GM19372 (cell line): ENCODE measurements at regions not wholly inside any gene's neighbourhood (a gene's known extent, or its start where the extent isn't known, plus 50 kb on each side); places are given as distances from the start of the nearest gene placed in this dataset.

ENCODE experiments used
- ATAC-seq: cut with Tn5 transposase; IDR thresholded peaks from one replicate; pipeline ENCODE4 v1.9.1; 2021; ENCODE audit warnings: mild to moderate bottlenecking, low read depth, moderate library complexity; ENCODE audit not compliant: unreplicated experiment

- ATAC-seq = no peak
Observed at GRCh38 chr2:176820371-176820932, 392.1 kb upstream of the HNRNPA3 start.

DNA sequence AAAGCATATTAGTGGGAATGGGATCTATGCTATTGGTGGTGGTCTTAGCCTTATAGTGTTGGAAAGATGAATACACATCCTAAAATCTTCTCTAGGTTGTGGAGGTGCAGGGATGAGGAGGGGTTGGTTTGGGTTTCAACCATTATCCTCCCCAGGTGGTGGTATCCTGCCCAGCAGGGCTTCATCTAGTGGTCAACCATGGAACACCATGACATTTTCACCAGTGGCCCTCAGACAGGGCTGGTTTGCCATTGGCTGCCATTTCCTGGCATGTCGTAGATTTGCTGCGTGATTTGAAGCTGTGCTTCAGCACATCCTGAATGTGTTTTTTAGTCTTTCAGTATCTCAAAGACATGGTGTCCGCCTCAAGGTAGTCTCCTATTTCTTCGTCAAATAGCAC lies 391.2 kb upstream of the HNRNPA3 start:
- ATAC-seq = no peak

DNA sequence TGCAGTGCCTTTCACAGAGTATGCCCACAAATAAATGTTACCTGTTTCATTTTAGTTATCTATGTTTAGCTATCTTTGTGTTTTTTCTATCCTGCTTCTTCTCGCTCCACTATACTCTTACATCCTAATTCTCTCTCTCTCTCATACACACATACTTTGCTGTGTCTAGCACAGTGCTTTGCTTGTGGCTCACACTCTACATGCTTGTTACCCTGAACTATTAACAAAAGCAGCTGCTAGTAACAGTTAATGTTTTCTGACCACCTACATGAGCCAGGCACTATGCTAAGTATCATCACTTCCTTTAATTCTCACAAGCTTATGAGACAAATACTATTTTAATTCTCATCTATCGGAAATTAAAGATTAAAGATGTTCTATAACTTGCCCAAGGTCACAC lies 390.5 kb upstream of the HNRNPA3 start:
- ATAC-seq = no peak

- ATAC-seq = no peak
Observed at GRCh38 chr2:176826356-176826755, 386.2 kb upstream of the HNRNPA3 start.

DNA sequence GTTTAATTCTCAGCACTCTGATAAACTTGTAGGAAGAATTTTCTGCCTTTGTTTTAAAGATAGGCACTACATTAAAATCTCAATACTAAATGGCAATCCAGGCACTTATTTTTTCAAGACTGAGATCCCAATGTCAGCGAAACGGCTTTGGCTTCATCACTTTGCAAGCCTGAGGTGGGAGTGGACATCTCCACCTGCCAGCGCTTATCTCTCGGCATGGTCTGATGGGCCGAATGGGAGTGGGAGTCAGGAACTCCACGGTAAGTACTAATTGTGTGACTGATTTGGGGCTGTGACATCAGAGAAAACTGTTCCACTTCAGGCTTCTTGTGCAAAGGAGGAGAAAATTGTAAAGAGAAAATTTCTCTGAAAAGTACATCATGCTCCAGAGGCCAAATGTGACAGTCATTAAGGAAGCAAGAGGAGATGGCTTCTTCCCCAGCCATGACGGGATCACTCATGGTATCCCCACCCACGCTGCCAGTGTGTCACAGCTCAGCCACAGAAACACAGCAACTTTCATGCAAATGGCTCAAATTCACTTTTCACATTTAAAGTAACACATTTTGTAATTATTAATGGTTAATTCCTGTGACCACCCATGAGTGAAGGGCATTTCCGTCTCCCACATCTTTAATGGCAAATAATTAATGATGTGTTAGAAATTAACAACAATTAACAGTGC lies 385.5 kb upstream of the HNRNPA3 start:
- no peak for ATAC-seq

DNA sequence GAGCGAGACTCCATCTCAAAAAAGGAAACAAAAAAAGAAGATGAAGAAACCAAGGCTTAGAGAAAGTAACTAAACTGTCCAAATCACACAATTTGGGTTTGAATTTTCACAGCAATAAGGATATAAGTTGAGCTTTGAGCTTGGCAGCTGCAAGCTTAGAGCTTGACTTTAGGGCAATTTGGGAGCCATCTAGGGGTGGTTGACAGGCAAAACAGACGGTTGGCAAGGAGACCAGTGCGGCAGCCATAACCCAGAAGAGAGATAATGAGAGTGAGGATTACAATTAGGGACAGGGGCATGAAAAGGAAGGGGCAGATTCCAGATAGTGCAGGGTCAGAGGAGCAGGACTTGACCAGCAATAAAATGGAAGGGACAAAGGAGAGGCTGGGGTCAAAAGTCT lies 382.2 kb upstream of the HNRNPA3 start:
- ATAC-seq = no peak

DNA sequence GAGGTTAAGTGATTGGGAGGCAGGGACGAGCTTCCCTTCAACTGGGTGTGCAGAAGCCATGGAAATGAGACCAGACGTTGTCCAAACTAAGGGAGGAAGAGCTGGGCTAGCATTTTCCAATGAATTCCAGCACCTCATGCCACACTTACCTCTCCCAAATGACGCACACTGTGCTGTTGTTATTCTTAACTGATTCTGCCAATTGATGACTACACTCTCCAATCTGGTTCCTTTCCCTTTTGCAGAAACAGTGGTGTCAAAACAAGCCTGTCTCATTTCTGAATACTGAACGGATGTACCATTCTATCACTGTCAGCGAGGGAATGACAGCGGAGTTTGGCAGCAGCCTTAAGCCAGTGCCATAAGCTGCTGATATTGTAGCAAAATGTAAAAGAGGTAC lies 380.5 kb upstream of the HNRNPA3 start:
- ATAC-seq = no peak

DNA sequence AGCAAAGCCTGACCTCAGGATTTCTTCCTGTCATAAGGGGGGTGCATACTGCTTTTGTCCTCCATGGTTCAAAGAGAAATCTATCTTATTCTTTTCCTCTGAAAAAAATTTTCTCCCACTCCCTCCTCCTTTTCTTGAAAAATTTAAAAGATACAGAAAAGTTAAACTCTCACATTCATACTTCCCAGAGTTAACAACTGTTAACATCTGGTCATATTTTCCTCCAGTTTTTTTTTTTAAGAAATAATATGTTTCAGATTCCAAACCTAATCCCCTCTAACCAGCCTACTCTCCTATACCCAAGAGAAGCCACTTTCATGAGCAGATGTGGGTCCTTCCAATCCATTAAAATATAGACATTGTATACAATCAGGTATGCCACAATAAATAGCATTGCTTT lies 378.9 kb upstream of the HNRNPA3 start:
- no peak for ATAC-seq

GRCh38 chr2:176834226-176834625 lies 378.4 kb upstream of the HNRNPA3 start:
- no peak for ATAC-seq

DNA sequence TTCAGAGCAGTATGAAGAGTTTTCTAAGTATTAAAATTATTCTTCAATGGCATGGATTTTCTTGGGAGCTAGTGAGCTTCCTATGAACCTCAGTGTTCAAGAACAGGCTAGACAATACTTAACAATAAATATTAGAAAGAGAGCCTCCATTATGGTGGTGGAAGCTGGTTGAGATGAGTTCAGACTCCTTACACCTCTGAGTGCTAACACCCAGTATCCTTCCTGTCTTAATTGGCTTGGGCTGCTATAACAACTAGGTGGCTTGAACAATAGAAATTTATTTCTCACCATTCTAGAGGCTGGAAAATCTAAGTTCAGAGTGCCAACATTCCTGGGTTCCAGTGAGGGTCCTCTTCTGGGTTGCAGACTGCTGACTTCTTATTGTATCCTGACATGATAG lies 369.4 kb upstream of the HNRNPA3 start:
- no peak for ATAC-seq

DNA sequence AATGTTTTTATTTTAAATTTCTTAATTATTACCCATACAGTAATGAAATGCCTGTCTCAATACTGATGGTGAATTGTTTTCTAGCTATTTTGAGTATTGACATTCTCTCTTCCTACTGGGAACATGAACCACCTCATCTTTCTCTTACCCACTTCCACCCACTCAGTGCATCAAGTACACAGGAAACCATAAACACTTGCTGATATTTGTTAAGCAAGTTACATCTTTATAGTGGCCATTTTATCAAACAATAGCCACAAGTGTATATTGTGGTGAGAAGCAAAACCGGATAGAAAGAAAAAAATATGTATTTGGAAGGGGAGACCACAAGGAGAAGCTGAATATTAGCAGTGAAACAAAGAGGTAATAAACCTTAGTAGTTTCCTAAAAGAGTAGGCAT lies 368.1 kb upstream of the HNRNPA3 start:
- no peak for ATAC-seq

- ATAC-seq = no peak
Observed at GRCh38 chr2:176845718-176846117, 366.9 kb upstream of the HNRNPA3 start.

GRCh38 chr2:176847575-176847974 lies 365.0 kb upstream of the HNRNPA3 start:
- no peak for ATAC-seq

- no peak for ATAC-seq
Observed at GRCh38 chr2:176848844-176849243, 363.8 kb upstream of the HNRNPA3 start.

- no peak for ATAC-seq
Observed at GRCh38 chr2:176851200-176851888, 361.2 kb upstream of the HNRNPA3 start.

DNA sequence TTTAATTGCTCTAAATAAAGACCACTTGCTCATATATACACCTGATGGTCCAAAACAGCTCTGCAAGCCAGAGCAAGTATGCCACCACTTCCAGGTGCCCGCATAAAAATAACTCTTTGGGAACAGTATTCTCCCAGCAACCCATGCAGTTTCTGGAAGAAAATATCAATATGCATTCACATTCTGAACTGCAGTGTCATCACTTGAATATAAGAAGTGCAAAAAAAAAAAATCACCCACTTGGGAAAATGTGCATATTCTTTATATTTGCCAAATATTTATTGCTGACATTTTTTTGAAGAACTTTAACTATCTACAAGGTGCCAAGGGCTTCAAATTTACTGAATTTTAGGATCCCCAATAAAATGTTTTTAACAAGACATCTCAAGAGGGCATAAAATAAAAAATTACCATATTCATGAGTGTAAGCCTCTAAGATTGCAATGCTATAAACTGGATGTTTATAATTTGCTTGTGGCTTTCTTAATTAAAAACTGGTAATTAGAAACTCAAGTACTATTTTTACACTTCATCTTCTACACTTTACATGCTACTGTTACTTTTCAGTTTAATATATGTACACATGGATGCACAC lies 360.6 kb upstream of the HNRNPA3 start:
- no peak for ATAC-seq

DNA sequence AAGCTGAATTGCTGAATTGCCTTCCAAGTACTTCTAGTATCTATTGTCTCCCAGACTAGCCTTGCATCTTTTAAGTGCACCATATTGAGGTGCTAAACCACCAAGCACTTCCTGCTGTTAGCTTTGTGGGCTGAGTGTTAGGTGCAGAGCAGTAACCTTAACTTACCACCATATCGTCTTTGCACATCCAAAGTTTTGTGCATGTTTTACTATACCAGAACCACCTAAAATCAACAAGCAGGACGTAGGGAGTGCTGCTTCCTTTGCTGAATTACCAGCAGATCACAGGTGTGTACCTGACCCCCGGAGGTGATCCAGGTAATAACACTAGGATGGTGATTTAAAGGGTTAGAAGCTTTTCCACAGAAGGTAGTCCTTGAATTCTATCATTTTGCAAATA lies 359.9 kb upstream of the HNRNPA3 start:
- ATAC-seq = peak; percentile 60

GRCh38 chr2:176854062-176854461 lies 358.5 kb upstream of the HNRNPA3 start:
- no peak for ATAC-seq

DNA sequence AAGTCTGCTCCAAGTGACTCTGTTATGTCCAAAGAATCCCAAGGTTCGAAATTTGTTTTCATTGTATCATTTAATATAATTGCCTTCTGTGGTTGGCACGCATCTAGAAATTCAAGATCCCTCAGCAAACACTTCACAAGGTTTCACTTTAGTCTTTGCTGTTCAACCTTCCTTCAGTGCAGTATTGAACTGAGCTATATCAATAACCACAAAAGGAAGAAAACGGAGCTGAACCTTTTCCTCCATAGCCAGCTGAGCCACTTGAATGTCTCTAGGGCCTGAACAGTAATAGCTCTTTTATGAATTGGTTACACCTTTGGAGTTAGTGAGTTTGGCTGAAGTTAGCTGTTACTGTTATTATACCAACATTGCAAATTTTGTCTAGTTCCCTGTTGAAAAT lies 357.7 kb upstream of the HNRNPA3 start:
- ATAC-seq = no peak

DNA sequence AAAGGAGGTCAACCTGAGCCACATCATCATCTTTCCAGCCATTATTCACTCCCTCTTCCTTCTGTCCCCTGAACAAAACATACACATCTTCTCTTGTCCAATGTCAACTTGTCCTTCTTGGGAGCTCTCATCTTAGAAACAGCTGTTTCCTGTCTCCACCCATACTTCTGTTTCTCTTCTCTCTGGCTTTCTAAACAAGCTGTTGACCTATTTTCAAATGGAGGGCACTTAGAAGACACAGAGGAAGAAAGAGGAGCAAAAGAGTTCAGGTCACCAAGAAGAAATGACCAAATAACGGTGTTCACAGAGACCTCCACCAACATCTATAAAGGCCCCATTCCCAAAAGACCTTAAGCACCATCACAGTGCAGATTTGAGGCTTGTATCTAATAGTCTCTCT lies 355.9 kb upstream of the HNRNPA3 start:
- ATAC-seq = no peak

DNA sequence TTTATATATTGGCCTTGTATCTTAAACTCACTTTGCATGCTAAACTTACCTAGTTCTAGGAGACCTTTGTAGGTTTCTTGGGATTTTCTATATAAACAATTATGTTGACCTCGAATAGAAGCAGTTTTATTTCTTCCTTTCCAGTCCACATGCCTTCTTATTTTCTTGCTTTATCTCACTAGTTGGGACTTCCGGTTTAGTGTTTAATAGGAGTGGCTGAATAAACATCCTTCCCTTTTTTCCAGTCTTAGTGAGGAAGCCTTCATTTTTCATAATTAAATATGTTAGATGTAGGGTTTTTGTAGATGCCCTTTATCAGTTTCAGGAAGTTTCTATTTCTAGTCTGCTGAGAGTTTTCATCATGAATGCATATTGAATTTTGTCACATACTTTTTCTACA lies 347.3 kb upstream of the HNRNPA3 start:
- ATAC-seq = no peak

DNA sequence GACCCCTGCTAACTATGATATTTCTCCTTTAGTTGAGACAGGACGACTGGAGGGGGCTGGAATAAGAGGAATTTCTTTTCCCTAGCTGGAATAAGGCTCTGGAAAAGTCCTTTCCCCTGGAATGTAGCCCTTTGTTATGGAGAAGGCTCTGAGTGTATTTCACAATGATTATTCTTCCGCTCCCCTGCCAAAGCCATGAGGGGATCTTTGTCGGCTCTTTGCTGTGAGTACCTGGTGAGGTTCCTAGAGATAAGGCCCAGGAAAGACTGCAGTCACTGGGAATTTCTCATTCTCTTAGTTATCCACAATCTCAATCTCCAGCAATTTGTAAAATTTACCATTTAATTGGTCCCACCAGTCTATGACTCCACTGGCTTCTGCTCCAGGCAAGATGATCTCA lies 340.2 kb upstream of the HNRNPA3 start:
- no peak for ATAC-seq
